Stimulated activated effector memory CD8-positive, alpha-beta T cell treated with anti-CD3 and anti-CD28 coated beads, Interleukin-12 subunit alpha, Interleukin-12 subunit beta, amount 100 ng/mL, for 72 hours (primary cell): ENCODE measurements at regions not wholly inside any gene's neighbourhood (a gene's known extent, or its start where the extent isn't known, plus 50 kb on each side); places are given as distances from the start of the nearest gene placed in this dataset.

Experiments
- ATAC-seq: fragments of 150-1000 bp; cut with Tn5 transposase; 2 replicates; pipeline ENCODE4 v1.10.0; 2021
- DNase-seq, 2 donors: peaks; one replicate each; pipeline ENCODE4 v3.0.0; 2021 to 2022; ENCODE audit warnings: low spot score in 2 of 2
- H3K27ac Mint-ChIP-seq: one replicate; pipeline ENCODE4 v1.8.0; 2022; ENCODE audit warnings: mild to moderate bottlenecking, mixed read lengths
- H3K36me3 Mint-ChIP-seq: one replicate; pipeline ENCODE4 v1.8.0; 2022; ENCODE audit warnings: mild to moderate bottlenecking, mixed read lengths
- H3K4me1 Mint-ChIP-seq: one replicate; pipeline ENCODE4 v1.8.0; 2022; ENCODE audit warnings: mixed read lengths
- H3K4me3 Mint-ChIP-seq: one replicate; pipeline ENCODE4 v1.8.0; 2022; ENCODE audit warnings: mild to moderate bottlenecking, mixed read lengths
- H3K9me3 Mint-ChIP-seq: one replicate; pipeline ENCODE4 v1.8.0; 2022; ENCODE audit warnings: mixed read lengths

DNA sequence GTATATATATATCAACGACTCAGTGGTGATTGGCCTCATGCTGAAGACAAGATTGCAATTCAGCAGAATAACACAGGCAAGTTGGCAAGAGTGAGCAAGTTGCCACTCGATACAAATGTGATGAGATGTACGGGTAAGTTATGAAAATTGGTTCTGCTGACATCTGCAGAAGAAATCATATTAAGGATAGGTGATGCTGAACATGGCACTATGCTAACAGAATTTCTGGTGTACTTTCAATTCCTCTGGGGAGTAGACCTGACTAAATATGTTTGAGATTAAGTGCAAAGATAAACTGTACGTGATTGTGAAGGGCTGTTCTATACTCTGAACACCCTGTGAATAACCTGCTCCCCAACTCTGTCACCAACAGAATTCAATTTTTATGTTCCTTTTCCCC lies 758.2 kb downstream of the TBC1D32 start:
- Mint-ChIP-seq H3K9me3 (peaks cover 4% of the 10 kb centered on the region), H3K4me3 (no peak overlapping the region), H3K4me1 (no peaks in the 10 kb centered on the region), H3K36me3 (no peaks in the 10 kb centered on the region), H3K27ac (no peak overlapping the region)
- no peak for ATAC-seq
- no peak for DNase-seq

DNA sequence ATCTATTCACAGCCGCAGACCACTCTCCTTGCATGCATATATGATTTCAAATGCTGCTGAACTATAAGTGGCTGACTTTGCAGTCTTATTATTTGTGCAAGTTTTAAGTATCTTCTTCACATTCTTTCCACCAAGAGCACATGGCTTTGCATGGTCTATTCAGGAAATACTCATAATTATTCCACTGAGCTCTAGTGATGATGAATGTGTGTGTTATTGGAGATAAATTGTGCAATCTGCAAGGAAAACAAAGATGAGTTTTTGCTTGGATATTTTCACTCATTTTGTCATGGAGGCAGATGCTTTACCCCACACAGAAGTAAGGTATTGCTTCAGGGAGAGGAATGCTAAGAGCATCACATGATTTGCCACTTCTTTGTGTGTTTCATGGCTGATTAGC lies 764.6 kb downstream of the TBC1D32 start:
- Mint-ChIP-seq H3K36me3 (no peaks in the 10 kb centered on the region), H3K4me1 (no peaks in the 10 kb centered on the region), H3K9me3 (peaks cover 11% of the 10 kb centered on the region), H3K27ac (no peak overlapping the region), H3K4me3 (no peak overlapping the region)
- no peak for ATAC-seq
- DNase-seq, result no peak

DNA sequence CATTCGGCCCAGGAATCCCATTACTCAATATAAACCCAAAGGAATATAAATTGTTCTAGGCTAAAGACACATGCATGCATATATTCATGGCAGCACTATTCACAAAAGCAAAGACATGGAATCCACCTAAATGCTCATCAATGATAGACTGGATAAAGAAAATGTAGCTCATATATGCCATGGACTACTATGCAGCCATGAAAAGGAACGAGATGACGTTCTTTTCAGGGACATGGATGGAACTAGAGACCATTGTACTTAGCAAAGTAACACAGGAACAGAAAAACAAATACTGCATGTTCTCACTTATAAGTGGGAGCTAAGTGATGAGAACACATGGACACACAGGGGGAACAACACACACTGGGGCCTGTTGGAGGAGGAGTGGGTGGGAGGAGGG lies 769.5 kb downstream of the TBC1D32 start:
- DNase-seq (no peak), ATAC-seq (no peak)
- no peaks in the 10 kb centered on the region for H3K4me1 Mint-ChIP-seq
- no peaks in the 10 kb centered on the region for H3K36me3 Mint-ChIP-seq
- peaks cover 10% of the 10 kb centered on the region for H3K9me3 Mint-ChIP-seq
- no peak overlapping the region for H3K4me3 Mint-ChIP-seq
- H3K27ac Mint-ChIP-seq, result no peak overlapping the region

DNA sequence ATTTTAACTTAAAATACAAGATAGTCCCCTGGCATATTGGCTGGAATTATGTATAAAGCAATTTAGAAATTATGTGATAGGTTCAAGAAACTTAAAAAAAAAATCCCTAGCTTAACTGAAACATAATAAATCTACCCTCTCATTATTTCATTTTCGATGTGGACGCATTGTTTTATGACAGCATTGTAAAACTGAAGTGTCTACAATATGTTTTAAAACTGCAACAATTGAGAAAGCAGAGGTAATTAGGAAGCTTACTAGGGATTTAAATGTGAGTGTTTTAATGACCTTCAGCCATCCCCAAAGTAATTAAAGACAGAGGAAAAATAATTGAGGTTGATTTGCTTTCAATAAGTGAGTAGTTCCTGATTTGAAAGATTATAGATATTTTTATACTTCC lies 776.0 kb downstream of the TBC1D32 start:
- DNase-seq (no peak), ATAC-seq (no peak)
- Mint-ChIP-seq H3K4me1 (no peaks in the 10 kb centered on the region), H3K4me3 (no peak overlapping the region), H3K36me3 (no peaks in the 10 kb centered on the region), H3K27ac (no peak overlapping the region), H3K9me3 (peaks cover 8% of the 10 kb centered on the region)

- Mint-ChIP-seq H3K36me3 (no peaks in the 10 kb centered on the region), H3K27ac (no peak overlapping the region), H3K4me3 (no peak overlapping the region), H3K9me3 (peaks cover 8% of the 10 kb centered on the region), H3K4me1 (no peaks in the 10 kb centered on the region)
- DNase-seq, result no peak
- ATAC-seq, result no peak
These were observed 776.7 kb downstream of the TBC1D32 start for GRCh38 chr6:120557554-120557953.

DNA sequence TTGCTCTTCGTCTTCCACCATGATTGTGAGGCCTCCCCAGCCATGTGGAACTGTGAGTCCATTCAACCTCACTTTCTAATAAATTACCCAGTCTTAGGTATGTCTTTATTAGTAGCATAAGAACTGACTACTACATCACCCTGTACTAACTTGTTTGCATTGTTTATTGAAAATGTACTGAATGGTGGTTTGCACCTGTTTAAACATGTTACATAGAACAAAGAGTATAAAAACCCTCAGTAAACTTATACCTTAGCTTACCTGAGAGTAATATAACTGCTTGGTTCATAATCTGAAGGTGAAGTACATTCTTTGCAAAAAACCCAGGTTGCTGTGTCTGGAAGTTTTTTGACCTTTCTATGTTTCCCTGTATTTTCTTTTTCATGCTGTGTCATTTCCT lies 777.8 kb downstream of the TBC1D32 start:
- Mint-ChIP-seq H3K9me3 (peaks cover 4% of the 10 kb centered on the region), H3K4me3 (no peak overlapping the region), H3K4me1 (no peaks in the 10 kb centered on the region), H3K36me3 (no peaks in the 10 kb centered on the region), H3K27ac (no peak overlapping the region)
- DNase-seq (no peak), ATAC-seq (no peak)

DNA sequence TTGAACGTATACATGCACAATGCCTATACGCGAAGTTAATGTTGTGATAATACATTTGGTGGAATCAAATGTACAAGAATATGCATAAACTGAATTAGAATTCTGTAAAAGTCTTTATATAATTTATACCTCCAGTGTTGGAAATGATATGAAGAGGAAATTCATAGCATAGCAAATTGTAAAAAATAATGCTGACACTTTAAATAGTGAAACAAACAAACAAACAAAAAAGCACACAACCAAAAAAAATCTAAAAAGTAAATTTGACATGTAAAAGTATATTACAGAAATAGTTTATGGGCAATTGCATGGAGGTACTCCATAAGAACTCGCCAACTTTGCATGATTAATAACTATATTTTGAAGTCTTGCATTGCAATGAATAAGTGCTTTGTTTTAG lies 780.9 kb downstream of the TBC1D32 start:
- DNase-seq (no peak), ATAC-seq (no peak)
- Mint-ChIP-seq H3K9me3 (peaks cover 4% of the 10 kb centered on the region), H3K27ac (no peak overlapping the region), H3K4me3 (no peak overlapping the region), H3K4me1 (no peaks in the 10 kb centered on the region), H3K36me3 (no peaks in the 10 kb centered on the region)

DNA sequence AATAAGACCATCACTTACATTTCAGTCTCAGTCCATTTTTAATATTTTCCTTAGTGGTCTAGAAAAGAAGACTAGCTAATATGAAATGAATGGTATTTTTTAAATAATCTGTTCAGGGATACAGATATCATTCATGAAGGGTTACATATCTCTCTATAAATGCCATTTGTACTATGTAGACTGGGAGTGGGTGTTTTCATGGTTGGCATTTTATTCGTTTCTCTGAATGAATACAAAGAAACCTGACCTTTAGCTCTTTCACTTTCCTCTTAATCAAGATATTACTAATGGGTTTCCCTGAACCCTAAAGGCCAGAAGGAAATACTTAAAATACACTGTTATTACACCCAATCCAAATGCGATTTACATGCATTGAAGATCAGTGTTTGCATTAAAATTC lies 788.9 kb downstream of the TBC1D32 start:
- H3K27ac Mint-ChIP-seq, result no peak overlapping the region
- ATAC-seq, result no peak
- no peak for DNase-seq
- H3K4me3 Mint-ChIP-seq, result no peak overlapping the region
- H3K4me1 Mint-ChIP-seq, result no peaks in the 10 kb centered on the region
- H3K36me3 Mint-ChIP-seq, result no peaks in the 10 kb centered on the region
- H3K9me3 Mint-ChIP-seq, result peaks cover 8% of the 10 kb centered on the region

DNA sequence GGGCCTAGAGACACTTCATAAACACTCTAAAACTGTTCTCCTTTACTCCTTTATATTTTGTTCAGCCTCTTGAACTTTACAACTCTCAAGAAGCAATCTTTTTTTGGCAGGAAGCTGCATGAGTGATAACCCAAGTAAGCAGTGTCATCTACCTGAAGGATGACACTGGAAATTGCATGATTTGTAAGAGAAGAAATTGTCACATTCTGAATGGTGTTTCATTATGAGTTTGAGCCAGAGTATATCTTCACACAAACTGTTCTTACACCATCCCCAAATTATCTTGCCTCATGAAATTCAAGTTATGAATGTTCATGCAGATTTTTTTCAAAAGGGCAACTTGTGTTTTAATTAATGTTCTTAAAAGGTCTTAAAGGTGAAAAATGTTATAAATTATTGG lies 799.3 kb downstream of the TBC1D32 start:
- ATAC-seq, result no peak
- no peak overlapping the region for H3K4me3 Mint-ChIP-seq
- peaks cover 14% of the 10 kb centered on the region for H3K9me3 Mint-ChIP-seq
- H3K36me3 Mint-ChIP-seq, result no peaks in the 10 kb centered on the region
- no peaks in the 10 kb centered on the region for H3K4me1 Mint-ChIP-seq
- no peak for DNase-seq
- no peak overlapping the region for H3K27ac Mint-ChIP-seq

DNA sequence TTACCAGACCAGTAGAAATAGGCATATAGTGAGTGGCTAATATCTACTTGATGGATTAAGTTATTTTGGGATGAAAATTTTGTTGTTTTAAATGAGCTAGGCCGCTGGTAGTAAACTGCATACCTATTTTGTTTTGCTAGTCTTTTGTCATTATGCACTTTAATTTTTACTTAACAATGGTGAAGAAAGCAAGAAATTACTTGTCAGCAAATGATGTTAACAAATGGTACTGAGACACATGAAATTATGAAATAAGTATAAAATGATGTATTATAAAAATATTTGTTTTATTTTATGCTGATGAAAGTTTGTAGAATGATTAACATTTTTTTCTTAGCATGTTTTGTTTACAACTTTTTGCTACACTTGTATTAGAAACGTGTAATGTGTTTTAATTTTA lies 807.7 kb downstream of the TBC1D32 start:
- no peaks in the 10 kb centered on the region for H3K4me1 Mint-ChIP-seq
- no peak for ATAC-seq
- no peak overlapping the region for H3K4me3 Mint-ChIP-seq
- peaks cover 3% of the 10 kb centered on the region for H3K9me3 Mint-ChIP-seq
- H3K36me3 Mint-ChIP-seq, result no peaks in the 10 kb centered on the region
- no peak overlapping the region for H3K27ac Mint-ChIP-seq
- no peak for DNase-seq

- DNase-seq, result no peak
- Mint-ChIP-seq H3K36me3 (no peaks in the 10 kb centered on the region), H3K4me1 (no peaks in the 10 kb centered on the region), H3K27ac (no peak overlapping the region), H3K4me3 (no peak overlapping the region), H3K9me3 (peaks cover 5% of the 10 kb centered on the region)
- ATAC-seq, result no peak
These were observed 819.7 kb downstream of the TBC1D32 start for GRCh38 chr6:120514544-120514943.

DNA sequence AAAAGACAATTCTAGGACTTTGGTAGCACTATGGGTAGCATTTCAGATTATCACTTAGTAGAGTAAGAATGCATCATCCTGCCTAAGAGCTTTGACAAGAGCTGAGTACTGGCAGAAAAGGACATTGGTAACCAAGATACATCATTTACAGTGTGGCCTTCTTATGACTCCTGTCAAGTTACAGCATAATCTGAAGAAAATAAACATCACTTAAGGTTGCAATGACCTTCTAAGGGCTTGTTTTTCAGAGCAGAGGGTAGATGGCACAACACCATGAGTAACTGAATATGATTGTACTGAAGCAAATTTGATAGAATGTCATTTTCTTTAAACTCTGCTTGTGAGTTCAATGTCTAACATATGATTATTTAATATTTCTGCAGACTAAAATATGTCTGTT lies 822.6 kb downstream of the TBC1D32 start:
- no peaks in the 10 kb centered on the region for H3K36me3 Mint-ChIP-seq
- ATAC-seq, result no peak
- no peak overlapping the region for H3K27ac Mint-ChIP-seq
- peaks cover 5% of the 10 kb centered on the region for H3K9me3 Mint-ChIP-seq
- H3K4me3 Mint-ChIP-seq, result no peak overlapping the region
- H3K4me1 Mint-ChIP-seq, result no peaks in the 10 kb centered on the region
- no peak for DNase-seq

DNA sequence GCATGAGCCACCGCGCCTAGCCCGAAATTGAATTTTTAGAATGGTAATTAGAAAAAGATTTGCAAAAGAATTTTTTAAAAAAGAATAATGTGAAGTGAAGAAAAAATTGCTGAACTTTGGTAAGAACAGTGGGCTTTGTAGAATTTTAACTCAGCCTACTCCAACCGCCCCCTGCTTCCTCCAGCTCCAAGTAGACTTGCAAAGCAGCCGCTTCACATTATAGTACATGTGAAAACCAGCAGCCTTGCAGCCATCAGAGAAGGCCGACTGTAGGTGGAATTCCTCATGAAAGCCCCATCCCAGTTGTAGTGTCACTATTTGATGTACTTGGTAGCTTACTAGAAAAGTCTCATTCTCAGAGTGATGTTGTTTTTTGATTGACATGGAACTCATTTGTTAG lies 835.6 kb downstream of the TBC1D32 start:
- Mint-ChIP-seq H3K4me1 (no peaks in the 10 kb centered on the region), H3K9me3 (peaks cover 3% of the 10 kb centered on the region), H3K27ac (no peak overlapping the region), H3K4me3 (no peak overlapping the region), H3K36me3 (no peaks in the 10 kb centered on the region)
- DNase-seq (no peak), ATAC-seq (no peak)

DNA sequence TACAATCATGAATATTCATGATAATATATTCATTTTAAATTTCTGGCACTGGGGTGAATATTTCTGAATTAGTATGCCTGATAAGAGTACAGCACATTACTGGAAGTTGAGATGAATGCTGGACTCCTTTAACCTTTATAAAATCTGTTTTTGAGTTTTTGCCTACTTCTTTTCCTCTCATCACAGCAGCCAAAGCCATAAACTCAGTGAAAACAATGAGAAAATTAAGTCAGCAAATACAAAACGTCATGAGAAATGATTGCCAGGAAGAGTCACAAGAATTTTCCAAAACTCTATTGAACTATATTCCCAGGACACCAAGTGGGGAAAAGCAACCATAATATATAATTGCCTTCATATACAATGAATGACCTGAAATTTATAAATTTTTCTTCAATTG lies 837.6 kb downstream of the TBC1D32 start:
- Mint-ChIP-seq H3K36me3 (no peaks in the 10 kb centered on the region), H3K4me1 (no peaks in the 10 kb centered on the region), H3K4me3 (no peak overlapping the region), H3K27ac (no peak overlapping the region), H3K9me3 (peaks cover 3% of the 10 kb centered on the region)
- ATAC-seq, result no peak
- DNase-seq, result no peak

DNA sequence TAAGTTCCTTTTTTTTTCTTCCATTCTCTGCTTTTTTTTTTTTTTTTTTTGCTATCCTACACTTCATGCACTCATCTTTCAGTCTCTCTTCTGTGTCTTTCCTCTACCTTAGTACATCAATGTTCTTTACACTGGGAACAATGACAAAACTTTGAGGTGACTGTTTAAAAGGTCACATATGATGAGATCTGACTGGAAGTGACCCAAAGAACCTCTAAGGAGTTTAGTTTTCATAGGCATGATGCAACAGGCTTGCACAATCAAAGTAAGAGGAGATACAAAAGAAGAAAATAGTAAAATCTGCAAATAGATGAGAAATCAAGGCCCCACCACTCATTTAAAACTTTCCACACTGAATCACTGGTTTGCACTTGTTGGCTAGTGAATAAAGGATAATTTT lies 840.8 kb downstream of the TBC1D32 start:
- H3K4me3 Mint-ChIP-seq, result no peak overlapping the region
- no peak overlapping the region for H3K27ac Mint-ChIP-seq
- ATAC-seq (no peak), DNase-seq (no peak)
- H3K4me1 Mint-ChIP-seq, result no peaks in the 10 kb centered on the region
- H3K9me3 Mint-ChIP-seq, result peaks cover 3% of the 10 kb centered on the region
- H3K36me3 Mint-ChIP-seq, result no peaks in the 10 kb centered on the region

DNA sequence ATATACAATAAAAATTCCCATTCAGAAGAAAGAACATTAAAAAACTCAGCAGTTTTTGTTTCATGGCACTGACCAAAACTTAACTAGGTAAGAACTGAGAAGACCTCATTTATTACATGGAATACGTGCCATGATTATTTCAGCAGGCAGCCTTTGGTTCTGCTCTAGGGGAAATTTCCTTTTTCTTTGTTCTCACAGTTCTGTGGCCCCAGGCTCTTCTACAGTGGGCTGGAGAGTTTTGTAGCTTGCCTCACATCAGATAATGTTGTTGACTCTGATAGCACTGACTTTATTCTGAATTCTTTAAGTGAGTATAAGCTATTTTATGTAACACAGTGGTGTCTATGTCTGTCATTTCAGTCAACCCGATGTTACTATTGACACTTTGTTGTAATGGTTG lies 844.3 kb downstream of the TBC1D32 start:
- no peaks in the 10 kb centered on the region for H3K36me3 Mint-ChIP-seq
- H3K9me3 Mint-ChIP-seq, result peaks cover 6% of the 10 kb centered on the region
- no peaks in the 10 kb centered on the region for H3K4me1 Mint-ChIP-seq
- ATAC-seq, result no peak
- DNase-seq, result no peak
- no peak overlapping the region for H3K27ac Mint-ChIP-seq
- no peak overlapping the region for H3K4me3 Mint-ChIP-seq

DNA sequence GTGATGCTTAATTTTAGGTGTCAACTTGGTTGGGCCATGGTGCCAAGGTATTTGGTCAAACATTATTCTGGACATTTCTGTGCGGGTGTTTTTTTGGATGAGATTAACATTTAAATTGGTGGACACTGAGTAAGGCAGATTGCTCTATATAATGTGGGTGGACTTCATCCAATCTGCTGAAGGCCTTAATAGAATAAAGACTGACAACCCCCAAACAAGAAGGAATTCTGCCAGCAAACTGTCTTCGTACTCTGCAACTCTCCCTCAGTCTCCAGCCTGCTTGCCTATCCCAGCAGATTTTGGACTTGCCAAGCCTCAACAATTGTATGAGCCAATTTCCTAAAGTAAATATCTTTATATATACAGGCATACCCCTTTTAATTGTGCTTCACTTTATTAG lies 850.1 kb downstream of the TBC1D32 start:
- Mint-ChIP-seq H3K4me1 (no peaks in the 10 kb centered on the region), H3K4me3 (no peak overlapping the region), H3K9me3 (peaks cover 12% of the 10 kb centered on the region), H3K27ac (no peak overlapping the region), H3K36me3 (no peaks in the 10 kb centered on the region)
- DNase-seq (no peak), ATAC-seq (no peak)
